A673 (cell line): ENCODE measurements at regions not wholly inside any gene's neighbourhood (a gene's known extent, or its start where the extent isn't known, plus 50 kb on each side); places are given as distances from the start of the nearest gene placed in this dataset.

Experiments used
- EZH2 ChIP-seq: fragments of 200-600 bp; sonication (generic); IDR thresholded peaks from 2 replicates; pipeline ENCODE4 v1.6.1; 2017; ENCODE audit warnings: borderline replicate concordance, low read depth, mild to moderate bottlenecking, mixed read lengths, antibody characterized with exemption, low read length; ENCODE audit not compliant: poor library complexity, severe bottlenecking
- TF ChIP-seq, protein P1 (sequence below): fragments of 300-800, 200-600 bp; sonication (generic); conservative IDR thresholded peaks from 2 replicates; pipeline ENCODE4 v1.5.1; 2017; ENCODE audit warnings: low read depth, mild to moderate bottlenecking, antibody characterized with exemption, low read length, moderate library complexity, mixed read lengths

DNA sequence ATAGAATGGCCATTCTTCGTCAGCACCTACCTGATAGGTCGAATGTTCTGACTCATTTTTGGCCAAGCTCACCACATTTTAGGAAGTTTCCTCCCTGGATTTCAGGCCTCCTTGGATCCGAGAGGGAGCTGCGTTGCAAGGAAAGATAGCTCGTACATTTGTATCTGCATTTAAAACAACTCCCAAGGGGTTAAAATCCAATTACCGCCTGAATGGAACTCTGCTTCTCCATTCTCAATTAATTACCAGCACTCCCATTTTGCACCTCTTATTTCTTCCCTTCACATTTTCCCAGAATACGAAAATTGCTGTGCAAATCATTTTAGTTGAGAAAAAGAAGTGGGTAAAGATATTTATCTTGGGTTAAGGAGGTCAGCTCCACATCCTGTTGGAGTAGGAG, 610.7 kb downstream of the NPHP4 start:
- TF ChIP-seq, protein P1, sequence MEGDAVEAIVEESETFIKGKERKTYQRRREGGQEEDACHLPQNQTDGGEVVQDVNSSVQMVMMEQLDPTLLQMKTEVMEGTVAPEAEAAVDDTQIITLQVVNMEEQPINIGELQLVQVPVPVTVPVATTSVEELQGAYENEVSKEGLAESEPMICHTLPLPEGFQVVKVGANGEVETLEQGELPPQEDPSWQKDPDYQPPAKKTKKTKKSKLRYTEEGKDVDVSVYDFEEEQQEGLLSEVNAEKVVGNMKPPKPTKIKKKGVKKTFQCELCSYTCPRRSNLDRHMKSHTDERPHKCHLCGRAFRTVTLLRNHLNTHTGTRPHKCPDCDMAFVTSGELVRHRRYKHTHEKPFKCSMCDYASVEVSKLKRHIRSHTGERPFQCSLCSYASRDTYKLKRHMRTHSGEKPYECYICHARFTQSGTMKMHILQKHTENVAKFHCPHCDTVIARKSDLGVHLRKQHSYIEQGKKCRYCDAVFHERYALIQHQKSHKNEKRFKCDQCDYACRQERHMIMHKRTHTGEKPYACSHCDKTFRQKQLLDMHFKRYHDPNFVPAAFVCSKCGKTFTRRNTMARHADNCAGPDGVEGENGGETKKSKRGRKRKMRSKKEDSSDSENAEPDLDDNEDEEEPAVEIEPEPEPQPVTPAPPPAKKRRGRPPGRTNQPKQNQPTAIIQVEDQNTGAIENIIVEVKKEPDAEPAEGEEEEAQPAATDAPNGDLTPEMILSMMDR: no peak
- TF ChIP-seq EZH2: no peak
